CD8-positive, alpha-beta memory T cell (primary cell): ENCODE measurements at regions not wholly inside any gene's neighbourhood (a gene's known extent, or its start where the extent isn't known, plus 50 kb on each side); places are given as distances from the start of the nearest gene placed in this dataset.

Source experiments
- CTCF ChIA-PET: fragments of 350-600 bp; sonication (Branson Sonifier 250); formaldehyde crosslinking; loops from one replicate; lab custom pipeline; 2021; ENCODE audit warnings: antibody characterized with exemption; lab: Charles Lee
- POLR2A ChIA-PET: fragments of 350-600 bp; sonication (Branson Sonifier 250); formaldehyde crosslinking; loops from one replicate; lab custom pipeline; 2021; ENCODE audit warnings: antibody characterized with exemption; lab: Charles Lee
- DNase-seq, 5 donors: peaks; one replicate each; pipeline versions ENCODE4 v3.0.0 to v3.0.0-alpha.2; 2020 to 2022; ENCODE audit warnings: mixed read lengths in 1 of 5
- H3K27ac ChIP-seq: one replicate; pipeline ENCODE4 v1.7.0; 2013; ENCODE audit warnings: low read depth, mild to moderate bottlenecking, low read length, moderate library complexity
- H3K27me3 ChIP-seq: 2 replicates; pipeline ENCODE4 v1.7.0; 2013; ENCODE audit warnings: low read length, mild to moderate bottlenecking; ENCODE audit not compliant: insufficient read depth, poor library complexity, severe bottlenecking
- H3K36me3 ChIP-seq: 2 replicates; pipeline ENCODE4 v1.7.0; 2013; ENCODE audit warnings: mild to moderate bottlenecking, low read length, moderate library complexity; ENCODE audit not compliant: insufficient read depth
- H3K4me1 ChIP-seq: 2 replicates; pipeline ENCODE4 v1.7.0; 2013; ENCODE audit warnings: mild to moderate bottlenecking, low read length, moderate library complexity; ENCODE audit not compliant: insufficient read depth
- H3K4me3 ChIP-seq: 2 replicates; pipeline ENCODE4 v1.7.0; 2013; ENCODE audit warnings: mild to moderate bottlenecking, low read length
- H3K9me3 ChIP-seq: 2 replicates; pipeline ENCODE4 v1.7.0; 2013; ENCODE audit warnings: mild to moderate bottlenecking, low read length
- H3K27ac Mint-ChIP-seq, 8 donors: one replicate each; pipeline ENCODE4 v1.8.0; 2020 to 2021; ENCODE audit warnings: mixed read lengths in 8 of 8, mild to moderate bottlenecking in 6 of 8, inconsistent platforms in 3 of 8, moderate library complexity in 3 of 8
- H3K27me3 Mint-ChIP-seq, 2 donors: one replicate each; pipeline ENCODE4 v1.8.0; 2020 to 2021; ENCODE audit warnings: mixed read lengths in 2 of 2, mild to moderate bottlenecking in 1 of 2, moderate library complexity in 1 of 2
- H3K36me3 Mint-ChIP-seq, 3 donors: one replicate each; pipeline ENCODE4 v1.8.0; 2020 to 2021; ENCODE audit warnings: mixed read lengths in 3 of 3, inconsistent platforms in 1 of 3, mild to moderate bottlenecking in 1 of 3
- H3K4me1 Mint-ChIP-seq, 3 donors: one replicate each; pipeline ENCODE4 v1.8.0; 2020 to 2021; ENCODE audit warnings: mixed read lengths in 3 of 3, inconsistent platforms in 1 of 3, mild to moderate bottlenecking in 1 of 3
- H3K4me3 Mint-ChIP-seq, 7 donors: one replicate each; pipeline ENCODE4 v1.8.0; 2020 to 2021; ENCODE audit warnings: mixed read lengths in 7 of 7, mild to moderate bottlenecking in 6 of 7, moderate library complexity in 4 of 7, inconsistent platforms in 2 of 7
- H3K9me3 Mint-ChIP-seq, 5 donors: one replicate each; pipeline ENCODE4 v1.8.0; 2020 to 2022; ENCODE audit warnings: mixed read lengths in 5 of 5, mild to moderate bottlenecking in 3 of 5, moderate library complexity in 2 of 5, inconsistent platforms in 1 of 5

DNA sequence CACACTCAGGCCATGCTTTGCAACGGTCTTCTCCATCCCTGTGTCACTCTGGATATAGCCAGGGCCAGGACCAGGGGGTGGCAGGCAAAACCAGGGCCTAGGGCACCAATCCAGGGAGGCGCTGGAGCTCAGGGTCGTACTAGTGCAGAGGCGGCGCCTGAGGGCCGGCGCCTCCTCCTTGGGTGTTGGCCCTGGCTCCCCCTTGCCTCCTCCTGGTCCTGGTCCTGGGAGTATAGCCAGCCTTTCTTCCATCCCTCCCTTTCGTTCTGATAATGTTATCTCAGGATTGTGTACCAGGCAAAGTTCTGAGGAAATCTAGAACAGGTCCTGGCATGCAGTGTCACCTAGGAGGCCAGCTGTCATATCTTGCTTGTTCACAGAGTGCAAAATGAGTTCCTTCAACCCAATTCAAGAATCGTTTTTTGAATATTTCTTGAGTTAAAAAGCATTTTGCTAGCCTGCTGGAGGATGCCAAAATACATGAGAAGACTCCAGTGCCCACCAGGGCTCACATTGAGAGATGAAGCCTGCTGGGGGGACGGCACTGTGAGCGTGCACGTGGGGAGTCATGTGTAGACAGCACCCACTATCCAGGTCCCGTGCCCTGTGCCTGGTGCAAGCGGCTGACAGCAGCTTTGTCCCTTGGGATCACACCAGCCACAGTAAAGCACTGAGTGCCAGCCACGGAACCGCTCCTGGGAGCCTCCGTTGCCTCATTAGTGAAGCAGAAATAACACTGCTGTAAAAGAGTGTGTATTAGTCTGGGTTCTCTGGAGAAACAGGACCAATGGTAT is 106.9 kb upstream of the C7orf33 start:
- peaks cover 7 to 10% (median 8%) of the 10 kb centered on the region in 3 donors for H3K4me1 Mint-ChIP-seq
- no peaks in the 10 kb centered on the region for H3K36me3 ChIP-seq

DNA sequence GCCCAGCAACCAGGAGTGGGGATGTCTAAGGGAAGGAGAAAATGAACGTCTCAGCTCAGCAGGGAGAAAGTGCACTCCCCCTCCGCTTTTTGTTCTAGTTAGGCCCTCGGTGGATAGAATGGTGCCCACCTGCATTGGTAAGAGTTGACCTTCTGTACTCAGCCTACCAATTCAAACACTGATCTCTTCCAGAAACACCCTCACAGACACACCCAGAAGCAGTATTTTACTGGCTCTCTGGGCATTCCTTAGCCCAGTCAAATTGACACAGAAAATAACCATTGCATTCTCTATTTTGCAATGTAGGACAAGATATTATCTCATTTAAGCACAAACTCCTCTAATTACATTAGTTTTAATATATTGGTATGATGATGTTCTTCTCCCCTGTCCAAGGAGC is 106.1 kb upstream of the C7orf33 start:
- no peak overlapping the region for H3K27ac Mint-ChIP-seq
- no peak for DNase-seq
- Histone ChIP-seq H3K4me3 (no peak overlapping the region), H3K36me3 (no peaks in the 10 kb centered on the region), H3K9me3 (no peaks in the 10 kb centered on the region), H3K4me1 (no peaks in the 10 kb centered on the region), H3K27ac (no peak overlapping the region), H3K27me3 (no peaks in the 10 kb centered on the region)
- POLR2A ChIA-PET: no interaction called here
- no peaks in the 10 kb centered on the region for H3K36me3 Mint-ChIP-seq
- CTCF ChIA-PET: no interaction called here
- no peak overlapping the region for H3K4me3 Mint-ChIP-seq
- peaks cover under 1 to 14% of the 10 kb centered on the region in 2 donors for H3K27me3 Mint-ChIP-seq
- H3K4me1 Mint-ChIP-seq: peaks cover 7 to 10% (median 8%) of the 10 kb centered on the region in 3 donors
- H3K9me3 Mint-ChIP-seq: no peaks in the 10 kb centered on the region

More for the DNA sequence above, 106.9 kb upstream of the C7orf33 start:
- DNase-seq: no peak
- Histone ChIP-seq H3K27ac (no peak overlapping the region), H3K4me3 (no peak overlapping the region), H3K27me3 (no peaks in the 10 kb centered on the region), H3K9me3 (no peaks in the 10 kb centered on the region), H3K4me1 (no peaks in the 10 kb centered on the region)
- Mint-ChIP-seq H3K27me3 (peaks cover 0 to 13% of the 10 kb centered on the region in 2 donors), H3K9me3 (no peaks in the 10 kb centered on the region), H3K36me3 (no peaks in the 10 kb centered on the region), H3K27ac (no peak overlapping the region), H3K4me3 (no peak overlapping the region)
- ChIA-PET POLR2A (no interaction called here), CTCF (no interaction called here)

DNA sequence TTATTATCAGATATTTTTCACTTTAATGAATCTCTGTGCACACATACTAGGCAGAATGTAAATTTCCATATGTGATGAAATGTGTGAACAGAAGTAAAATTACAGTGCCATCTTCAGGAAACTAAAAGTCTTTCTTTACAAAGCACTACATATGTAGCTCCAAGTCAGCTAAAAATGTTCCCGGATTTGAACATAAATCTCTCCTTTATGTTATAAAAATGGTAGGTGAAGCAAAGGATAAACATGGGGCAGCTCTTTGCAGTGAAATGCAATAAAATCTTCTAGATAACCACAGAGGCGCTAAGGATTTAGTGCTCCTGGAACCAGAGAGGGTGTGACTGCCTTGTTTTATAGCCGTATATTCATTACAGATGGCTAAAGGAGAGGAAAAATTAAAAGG is 104.9 kb upstream of the C7orf33 start:
- no peak for DNase-seq
- Mint-ChIP-seq H3K4me3 (no peak overlapping the region), H3K27ac (no peak overlapping the region), H3K9me3 (no peaks in the 10 kb centered on the region), H3K36me3 (no peaks in the 10 kb centered on the region), H3K27me3 (peaks cover 6 to 22% of the 10 kb centered on the region in 2 donors), H3K4me1 (peaks cover 5 to 8% (median 7%) of the 10 kb centered on the region in 3 donors)
- no peak overlapping the region for H3K4me3 ChIP-seq
- ChIA-PET CTCF (no interaction called here), POLR2A (no interaction called here)
- H3K9me3 ChIP-seq: no peaks in the 10 kb centered on the region
- peaks cover under 1% of the 10 kb centered on the region for H3K27me3 ChIP-seq
- H3K4me1 ChIP-seq: no peaks in the 10 kb centered on the region
- no peaks in the 10 kb centered on the region for H3K36me3 ChIP-seq
- no peak overlapping the region for H3K27ac ChIP-seq

DNA sequence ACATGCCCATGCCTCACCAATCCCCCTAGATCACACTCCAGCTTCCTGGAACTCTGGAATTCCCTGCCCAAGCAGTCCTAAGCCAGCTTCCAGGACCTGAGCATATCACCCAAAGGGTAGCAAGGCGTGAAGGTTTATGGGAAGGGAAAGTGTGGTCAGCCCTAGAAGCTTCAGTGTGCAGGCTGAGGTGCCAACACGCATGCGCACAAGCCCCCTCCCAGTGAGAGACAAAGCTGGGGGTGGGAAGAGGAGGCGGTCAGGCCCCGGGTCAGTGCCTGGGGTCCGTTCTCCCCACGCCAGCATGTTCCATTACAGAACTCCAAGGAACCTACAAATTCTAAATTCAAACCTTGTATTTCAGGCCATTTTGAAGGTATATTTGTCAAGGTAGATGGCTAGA is 103.6 kb upstream of the C7orf33 start:
- no peak overlapping the region for H3K4me3 Mint-ChIP-seq
- CTCF ChIA-PET: no interaction called here

GRCh38 chr7:148487912-148488311 is 102.7 kb upstream of the C7orf33 start:
- ChIA-PET POLR2A (no interaction called here), CTCF (no interaction called here)
- Mint-ChIP-seq H3K9me3 (peaks cover 0 to 8% (median 3%) of the 10 kb centered on the region in 5 donors), H3K27me3 (peaks cover 11 to 40% of the 10 kb centered on the region in 2 donors), H3K4me1 (no peaks in the 10 kb centered on the region), H3K4me3 (no peak overlapping the region), H3K36me3 (no peaks in the 10 kb centered on the region), H3K27ac (no peak overlapping the region)
- Histone ChIP-seq H3K9me3 (no peaks in the 10 kb centered on the region), H3K27ac (no peak overlapping the region), H3K27me3 (peaks cover 3% of the 10 kb centered on the region), H3K36me3 (no peaks in the 10 kb centered on the region), H3K4me3 (no peak overlapping the region), H3K4me1 (no peaks in the 10 kb centered on the region)
- DNase-seq: no peak

More for the DNA sequence above, 103.6 kb upstream of the C7orf33 start:
- no peaks in the 10 kb centered on the region for H3K36me3 Mint-ChIP-seq
- Histone ChIP-seq H3K9me3 (no peaks in the 10 kb centered on the region), H3K4me1 (no peaks in the 10 kb centered on the region), H3K27ac (no peak overlapping the region), H3K36me3 (no peaks in the 10 kb centered on the region), H3K4me3 (no peak overlapping the region), H3K27me3 (peaks cover 3% of the 10 kb centered on the region)
- H3K4me1 Mint-ChIP-seq: no peaks in the 10 kb centered on the region
- no peak for DNase-seq
- no peaks in the 10 kb centered on the region for H3K9me3 Mint-ChIP-seq
- peaks cover 9 to 31% of the 10 kb centered on the region in 2 donors for H3K27me3 Mint-ChIP-seq
- POLR2A ChIA-PET: no interaction called here
- H3K27ac Mint-ChIP-seq: no peak overlapping the region

DNA sequence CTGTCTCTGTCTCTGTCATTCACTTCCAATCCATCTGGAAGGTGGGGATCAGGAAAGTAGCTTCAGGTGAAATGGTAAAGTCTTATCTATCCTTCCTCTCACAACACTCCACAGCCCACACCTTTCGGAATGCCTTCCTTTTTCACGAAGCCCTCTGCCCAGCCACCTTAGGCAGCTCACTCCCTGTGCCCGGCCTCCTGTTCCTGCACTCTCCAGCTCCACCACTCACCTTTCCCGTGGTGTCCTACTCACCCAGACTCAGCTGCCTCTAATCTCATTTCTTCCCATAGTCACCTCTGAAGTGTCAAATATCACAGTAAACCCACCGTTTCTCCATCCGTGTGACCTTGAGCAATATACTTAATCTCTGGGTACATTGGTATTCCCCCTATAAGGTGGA is 100.9 kb upstream of the C7orf33 start:
- ChIA-PET POLR2A (no interaction called here), CTCF (no interaction called here)
- H3K36me3 ChIP-seq: no peaks in the 10 kb centered on the region
- Mint-ChIP-seq H3K27me3 (peaks cover 12 to 38% of the 10 kb centered on the region in 2 donors), H3K4me3 (no peak overlapping the region), H3K36me3 (no peaks in the 10 kb centered on the region), H3K27ac (no peak overlapping the region), H3K4me1 (no peaks in the 10 kb centered on the region), H3K9me3 (peaks cover 0 to 11% (median 7%) of the 10 kb centered on the region in 5 donors)
- no peaks in the 10 kb centered on the region for H3K9me3 ChIP-seq
- H3K4me1 ChIP-seq: no peaks in the 10 kb centered on the region
- no peak for DNase-seq
- H3K27ac ChIP-seq: no peak overlapping the region
- H3K4me3 ChIP-seq: no peak overlapping the region
- peaks cover 3% of the 10 kb centered on the region for H3K27me3 ChIP-seq

GRCh38 chr7:148492157-148492860 is 98.3 kb upstream of the C7orf33 start:
- Mint-ChIP-seq H3K4me1 (no peaks in the 10 kb centered on the region), H3K9me3 (peaks cover 0 to 11% (median 7%) of the 10 kb centered on the region in 5 donors), H3K27ac (no peak overlapping the region), H3K4me3 (no peak overlapping the region), H3K36me3 (peaks cover 0 to 2% (median 0%) of the 10 kb centered on the region in 3 donors), H3K27me3 (peaks cover 15 to 41% of the 10 kb centered on the region in 2 donors)
- DNase-seq: no peak
- Histone ChIP-seq H3K9me3 (no peaks in the 10 kb centered on the region), H3K4me3 (no peak overlapping the region), H3K4me1 (no peaks in the 10 kb centered on the region), H3K36me3 (no peaks in the 10 kb centered on the region), H3K27ac (no peak overlapping the region), H3K27me3 (peaks cover 3% of the 10 kb centered on the region)
- ChIA-PET POLR2A (no interaction called here), CTCF (no interaction called here)

GRCh38 chr7:148495605-148496004 is 95.0 kb upstream of the C7orf33 start:
- Mint-ChIP-seq H3K4me1 (no peaks in the 10 kb centered on the region), H3K9me3 (peaks cover 0 to 11% (median 7%) of the 10 kb centered on the region in 5 donors), H3K4me3 (no peak overlapping the region), H3K27me3 (peaks cover 12 to 38% of the 10 kb centered on the region in 2 donors), H3K36me3 (peaks cover 0 to 3% (median 0%) of the 10 kb centered on the region in 3 donors), H3K27ac (no peak overlapping the region)
- CTCF ChIA-PET: interaction anchor here (1.1 kb wide), 1 partner anchor 9 kb away, joined by 3 read pairs; no protein-coding TSS in a partner anchor
- Histone ChIP-seq H3K27ac (no peak overlapping the region), H3K4me3 (no peak overlapping the region), H3K36me3 (no peaks in the 10 kb centered on the region), H3K4me1 (no peaks in the 10 kb centered on the region), H3K27me3 (peaks cover 6% of the 10 kb centered on the region), H3K9me3 (no peaks in the 10 kb centered on the region)
- DNase-seq: no peak
- POLR2A ChIA-PET: interaction anchor here (0.6 kb wide), 1 partner anchor 133 kb away, joined by 7 read pairs; no protein-coding TSS in a partner anchor
